ENCODE measurements at regions not wholly inside any gene's neighbourhood (a gene's known extent, or its start where the extent isn't known, plus 50 kb on each side); places are given as distances from the start of the nearest gene placed in this dataset.
"Not testable (repeated sequence)": the region's sequence is repeated elsewhere in the genome, so short reads cannot be mapped to it uniquely, and the experiment has no call there.

DNA sequence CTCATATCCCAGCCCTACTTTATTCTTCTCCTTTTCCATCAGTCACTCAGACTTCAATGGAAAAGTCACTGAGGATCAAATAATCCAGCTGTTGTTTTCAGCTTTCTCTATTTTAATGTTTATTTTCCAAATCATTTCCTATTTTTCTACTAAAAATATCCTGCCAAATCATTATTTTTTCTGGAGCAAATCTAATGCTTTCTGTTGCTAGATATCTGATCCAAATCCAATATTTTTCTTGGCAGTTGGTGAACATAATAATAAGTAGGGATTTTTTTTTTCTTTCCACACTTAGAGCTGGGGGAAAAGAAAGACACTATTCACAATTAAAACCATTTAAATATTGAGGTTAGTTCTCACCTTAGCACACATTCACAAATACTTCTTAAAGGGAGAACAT, 656.1 kb downstream of the DACH1 start:
- no peak for DNase-seq

DNA sequence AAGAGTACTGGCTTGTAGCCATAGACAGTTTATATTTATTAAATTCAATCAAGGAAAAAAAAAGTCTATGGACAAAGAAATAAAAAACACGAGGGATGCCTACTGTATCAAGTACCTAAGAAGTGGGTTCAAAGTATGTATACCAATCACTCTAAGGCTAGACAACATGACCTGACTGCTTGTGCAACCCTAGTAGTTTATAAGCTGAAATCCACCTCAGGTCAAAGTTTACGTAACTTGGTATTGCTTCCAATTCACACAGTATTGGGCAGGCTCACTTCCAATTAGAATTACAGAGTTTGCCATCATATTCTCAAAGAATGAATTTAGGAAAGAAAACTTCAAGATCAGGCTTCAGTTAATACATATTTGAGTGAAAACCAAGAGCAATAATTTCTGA, 657.8 kb downstream of the DACH1 start:
- no peak for DNase-seq

DNA sequence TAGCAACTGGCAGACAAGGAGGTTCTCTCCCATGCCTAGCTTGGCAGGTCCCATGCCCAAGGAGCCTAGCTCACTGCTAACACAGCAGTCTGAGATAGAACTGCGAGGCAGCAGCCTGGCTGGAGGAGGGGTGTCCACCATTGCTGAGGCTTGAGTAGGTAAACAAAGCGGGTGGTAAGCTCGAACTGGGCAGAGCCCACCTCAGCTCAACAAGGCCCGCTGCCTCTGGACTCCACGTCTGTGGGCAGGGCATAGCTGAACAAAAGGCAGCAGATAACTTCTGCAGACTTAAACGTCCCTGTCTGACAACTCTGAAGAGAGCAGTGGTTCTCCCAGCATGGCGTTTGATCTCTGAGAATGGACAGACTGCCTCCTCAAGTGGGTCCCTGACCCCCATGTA, 682.4 kb downstream of the DACH1 start:
- not testable (repeated sequence) for DNase-seq

DNA sequence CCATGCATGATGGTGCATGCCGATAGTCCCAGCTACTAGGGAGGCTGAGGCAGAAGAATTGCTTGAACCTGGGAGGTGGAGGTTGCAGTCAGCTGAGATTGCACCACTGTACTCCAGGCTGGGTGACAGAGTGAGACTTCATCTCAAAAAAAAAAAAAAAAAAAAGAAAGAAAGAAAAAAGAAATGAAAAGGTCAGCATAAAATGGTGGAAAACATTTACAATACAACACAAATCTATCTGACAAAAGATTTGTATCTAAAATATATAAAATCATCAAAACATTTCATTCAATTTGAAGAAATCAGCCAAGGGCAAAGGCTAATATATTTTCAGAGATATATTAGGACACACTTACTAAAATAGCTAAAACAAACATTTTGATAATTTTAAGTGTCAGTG, 683.7 kb downstream of the DACH1 start:
- not testable (repeated sequence) for DNase-seq

DNA sequence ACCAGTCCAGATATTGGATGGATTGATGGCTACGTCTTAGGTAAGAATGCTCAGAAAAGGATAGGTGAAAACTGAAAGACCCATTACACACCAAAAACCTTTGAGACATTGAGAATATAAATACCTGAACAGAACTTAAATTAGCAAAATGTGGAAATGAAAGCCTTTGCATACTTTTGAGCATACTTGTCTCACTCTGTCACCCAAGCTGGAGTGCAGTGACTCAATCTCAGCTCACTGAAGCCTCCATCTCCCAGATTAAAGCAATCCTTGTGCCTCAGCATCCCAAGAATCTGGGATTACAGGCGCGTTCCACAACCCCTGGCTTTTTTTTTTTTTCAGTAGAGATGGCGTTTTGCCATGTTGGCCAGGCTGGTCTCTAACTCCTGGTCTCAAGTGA, 695.3 kb downstream of the DACH1 start:
- no peak for DNase-seq

DNA sequence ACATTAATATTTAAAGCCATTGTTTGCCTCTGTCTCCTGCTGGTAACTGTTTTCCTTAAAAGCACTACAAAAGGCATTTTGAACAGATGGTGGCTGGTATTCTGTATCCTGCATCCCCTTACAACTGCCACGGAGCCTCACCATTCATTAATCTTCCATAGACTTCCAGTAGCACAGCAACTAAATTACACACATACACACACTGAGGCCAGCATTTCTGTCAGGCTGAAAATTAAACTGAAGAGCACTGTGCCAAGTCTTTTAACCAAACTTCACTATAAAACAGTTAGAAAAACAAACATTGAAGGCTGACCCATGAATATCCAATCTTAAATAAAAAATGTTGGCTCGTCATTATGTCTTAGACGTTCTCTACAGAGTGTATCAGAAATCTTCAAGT, 697.8 kb downstream of the DACH1 start:
- peak; percentile 22 for DNase-seq

DNA sequence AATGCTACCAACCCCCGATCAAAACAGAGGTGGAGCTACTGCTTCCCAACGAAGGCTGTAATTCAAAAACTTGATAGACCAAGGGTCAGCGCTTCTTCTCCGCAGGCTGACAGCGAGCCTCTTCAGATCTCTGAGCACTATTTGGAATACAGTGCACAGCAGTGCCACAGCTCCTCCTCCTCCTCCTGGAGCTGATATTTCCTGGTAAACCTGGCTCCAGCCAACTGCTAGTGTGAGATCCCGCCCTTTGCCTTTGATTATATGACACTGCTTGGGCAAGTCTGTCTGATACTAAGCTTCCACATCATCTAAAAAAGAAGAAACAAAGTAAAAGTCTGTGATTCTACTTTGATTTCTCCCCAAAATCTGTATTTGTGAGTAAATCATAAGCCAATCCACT, 710.5 kb downstream of the DACH1 start:
- DNase-seq, result peak; percentile 6

DNA sequence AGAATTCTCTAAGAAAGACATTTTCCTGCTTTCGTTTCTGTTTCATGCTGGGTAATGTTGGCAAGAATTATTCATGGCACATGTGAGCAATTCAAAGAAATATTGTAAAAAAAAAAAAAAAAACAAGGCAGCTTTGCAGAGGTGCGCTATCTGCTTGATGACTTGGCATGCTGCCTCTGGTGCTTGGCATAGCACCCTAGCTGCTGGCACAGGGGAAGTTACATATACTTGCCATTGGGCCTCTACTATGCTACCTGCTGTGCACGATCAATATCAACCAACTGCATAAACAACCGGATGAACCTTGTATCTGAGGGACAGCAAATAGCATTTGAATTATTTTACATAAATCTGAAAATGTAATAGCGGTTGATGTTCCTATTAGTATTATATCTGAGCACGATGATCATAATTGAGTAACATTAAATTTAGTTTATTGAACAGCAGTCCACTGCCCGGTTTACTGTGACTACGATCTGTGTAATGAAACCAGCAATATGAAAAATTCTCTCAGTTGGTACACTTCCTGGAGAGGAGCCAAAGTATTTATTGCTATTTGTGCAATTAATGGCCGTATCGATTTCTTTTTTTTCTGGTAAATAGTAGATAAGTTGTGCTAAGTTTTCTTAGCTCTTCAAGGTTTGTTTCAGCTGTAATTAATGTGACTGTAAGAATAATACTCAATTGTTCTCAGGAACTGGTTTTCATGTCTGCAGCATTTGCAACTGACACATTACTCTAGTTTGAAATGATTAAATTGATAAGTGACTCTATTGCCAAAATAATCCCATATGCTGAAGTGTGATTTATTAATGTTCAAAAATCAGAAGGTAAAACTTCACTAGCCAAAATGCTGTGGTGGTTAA, 717.3 kb downstream of the DACH1 start:
- DNase-seq, result peak; percentile 79

DNA sequence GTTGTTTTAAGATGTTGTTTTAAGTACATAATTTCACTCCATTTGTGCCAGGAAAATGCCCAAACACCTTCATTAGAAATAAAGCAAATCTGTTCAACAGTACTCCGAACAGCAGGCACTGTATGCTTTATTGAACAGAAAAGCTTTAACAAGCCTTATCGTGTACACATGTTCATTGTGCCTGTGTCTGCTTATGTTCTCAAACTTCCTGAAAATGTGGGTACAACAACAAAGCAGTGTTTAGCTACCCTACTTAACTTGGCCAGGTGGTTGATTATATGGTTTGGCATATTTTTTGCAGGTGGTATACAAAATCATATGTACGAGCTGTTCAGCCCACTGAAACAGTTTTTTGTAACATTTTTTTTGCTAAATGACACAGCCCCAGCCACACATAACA, 718.0 kb downstream of the DACH1 start:
- DNase-seq, result peak; percentile 65

DNA sequence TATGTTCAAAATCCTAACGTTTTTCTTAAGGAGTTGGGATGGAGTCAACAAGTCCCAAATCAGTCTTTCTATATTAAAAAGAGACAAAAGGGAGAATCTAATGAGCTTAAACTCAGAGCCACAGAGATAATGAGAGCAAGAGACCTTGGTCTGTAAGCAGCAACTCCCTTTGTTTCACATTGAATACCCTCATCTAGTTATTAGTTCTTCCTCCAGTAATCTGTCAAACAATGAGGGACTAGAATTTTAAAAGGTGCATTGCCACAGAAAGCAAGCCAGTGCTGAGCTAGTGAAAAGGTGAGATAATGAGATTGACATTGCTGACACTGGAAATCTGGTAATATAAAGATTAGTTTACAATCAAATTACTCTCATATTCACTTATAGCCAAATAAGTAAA, 718.6 kb downstream of the DACH1 start:
- no peak for DNase-seq

DNA sequence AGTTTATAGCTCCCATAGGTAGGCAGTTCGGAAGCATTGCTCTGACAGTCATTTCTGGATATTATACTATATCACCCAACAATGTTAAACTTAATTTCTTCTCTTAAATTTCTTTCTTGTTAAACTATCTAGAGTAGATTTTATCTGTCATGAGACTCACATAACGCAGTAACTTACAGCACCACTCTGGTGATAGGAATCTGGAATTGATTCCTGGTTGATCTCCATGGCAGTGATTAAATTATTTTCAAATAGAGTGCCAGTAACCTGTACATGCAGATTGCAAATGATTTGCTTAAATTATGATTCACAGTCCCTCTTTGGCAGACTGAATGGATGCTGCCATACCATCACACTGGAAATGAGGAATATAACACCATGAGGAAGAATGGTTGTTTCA, 722.1 kb downstream of the DACH1 start:
- DNase-seq, result no peak

DNA sequence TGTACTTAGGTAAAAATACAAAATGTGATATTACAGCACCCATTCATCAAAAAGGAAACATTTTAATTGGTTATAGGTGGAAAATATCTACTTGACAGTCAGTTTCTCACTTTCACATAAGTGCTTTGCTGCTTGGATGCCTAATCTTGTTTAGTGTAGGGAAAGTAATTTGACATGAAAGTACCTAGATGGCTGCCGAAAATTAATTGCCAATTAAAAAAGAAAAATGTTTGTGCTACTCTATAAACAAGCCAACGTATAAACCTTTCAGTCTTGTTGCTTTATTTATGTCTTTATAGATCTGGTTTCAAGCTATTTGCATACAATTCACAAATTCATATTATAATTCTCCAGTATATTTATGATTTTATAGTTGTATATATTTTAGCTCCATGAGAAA, 729.9 kb downstream of the DACH1 start:
- DNase-seq, result no peak

DNA sequence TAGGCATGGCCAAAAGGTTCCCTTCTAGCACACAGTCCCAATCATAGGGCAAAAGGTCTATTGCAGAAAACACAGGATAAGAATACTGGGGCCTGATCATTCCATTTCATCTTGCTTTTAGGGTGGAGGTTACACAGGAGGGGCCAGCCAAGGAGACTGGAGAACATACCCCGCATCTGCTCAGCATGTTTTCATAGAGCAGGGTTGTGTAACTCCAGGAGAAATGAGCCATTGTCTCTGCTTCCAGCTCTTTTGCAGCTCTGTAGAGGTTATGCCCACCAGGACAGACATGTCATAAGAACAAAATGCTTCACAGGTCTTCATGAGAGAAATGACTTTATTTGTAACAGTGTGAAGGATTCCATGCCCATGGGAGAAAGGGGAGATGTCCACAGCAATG, 742.8 kb downstream of the DACH1 start:
- DNase-seq, result no peak

DNA sequence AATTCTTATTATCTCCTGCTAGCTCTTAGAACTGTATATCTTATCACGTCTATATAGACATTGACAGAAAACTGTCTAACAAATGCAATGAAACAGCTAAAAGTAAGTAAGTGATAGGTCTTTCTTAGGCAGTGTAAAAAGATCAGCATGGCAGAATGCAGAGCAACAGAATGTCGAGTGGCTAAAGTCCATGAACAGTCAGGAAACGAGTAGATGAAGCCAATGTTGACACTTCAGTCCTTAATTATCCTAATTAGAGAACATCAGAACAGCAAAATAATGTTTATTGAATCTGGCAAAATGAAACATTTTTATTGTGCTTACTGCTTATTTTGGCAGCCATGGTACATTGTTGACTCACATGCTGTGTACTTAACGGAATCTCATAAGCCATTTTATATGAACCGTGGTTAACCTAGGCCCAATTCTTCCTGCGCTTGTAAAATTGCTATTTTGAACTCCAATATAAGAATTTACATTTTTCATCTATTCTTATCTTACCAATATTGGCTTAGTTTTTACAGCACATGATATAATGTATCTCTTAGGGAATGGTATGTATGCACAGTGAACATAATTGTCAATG, 748.1 kb downstream of the DACH1 start:
- DNase-seq, result no peak

DNA sequence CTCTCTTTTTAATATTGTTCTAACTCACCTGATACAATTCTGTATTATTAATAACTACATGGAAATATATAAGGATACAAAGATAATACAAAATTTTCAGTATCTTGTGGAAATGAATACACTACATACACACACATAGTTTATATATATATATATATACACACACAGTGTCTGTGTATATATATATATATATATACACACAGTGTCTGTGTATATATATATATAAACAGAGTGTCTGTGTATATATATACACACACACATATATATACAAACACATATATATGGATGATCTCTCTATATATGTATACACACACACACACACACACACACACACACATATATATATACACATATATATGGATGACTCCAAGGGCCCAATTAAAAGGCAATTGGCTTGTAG, 749.1 kb downstream of the DACH1 start:
- DNase-seq, result no peak

DNA sequence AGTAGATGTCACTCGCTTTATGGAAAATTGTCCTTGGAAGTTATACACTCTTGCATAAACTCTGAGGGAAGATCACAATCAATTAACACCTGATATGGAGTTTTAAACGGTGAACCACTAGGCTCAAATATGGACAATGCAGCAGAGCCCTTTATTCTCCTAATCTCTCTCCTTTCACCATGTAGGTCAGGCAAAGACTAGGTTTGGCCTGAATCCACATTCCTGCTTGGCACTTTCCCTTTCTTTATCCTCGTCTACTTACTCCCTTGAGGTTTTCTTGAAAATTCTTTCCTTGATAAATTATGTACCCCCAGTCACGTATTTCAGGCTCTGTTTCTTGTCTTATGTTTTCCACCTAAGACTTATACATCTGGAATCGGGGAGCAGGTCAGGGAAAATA, 751.7 kb downstream of the DACH1 start:
- no peak for DNase-seq

DNA sequence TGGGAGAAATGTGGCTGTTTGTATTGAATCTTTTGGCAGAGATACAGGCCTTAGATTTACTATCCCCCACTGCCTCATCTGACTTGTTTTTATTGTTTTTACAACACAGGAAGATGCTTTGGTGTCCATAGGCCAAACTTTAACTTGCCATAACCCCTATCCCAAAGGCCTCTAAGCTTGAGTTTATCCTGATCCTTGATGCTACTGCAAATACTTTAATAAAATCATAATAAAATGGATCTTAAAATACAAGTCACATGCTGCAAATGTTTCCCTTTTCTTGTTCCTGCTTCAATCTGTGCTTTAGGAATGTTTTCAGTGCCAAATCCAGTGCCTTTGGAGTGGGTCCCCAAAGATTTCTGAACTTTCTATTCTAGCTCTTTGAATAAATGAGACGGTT, 770.6 kb downstream of the DACH1 start:
- DNase-seq, result no peak

DNA sequence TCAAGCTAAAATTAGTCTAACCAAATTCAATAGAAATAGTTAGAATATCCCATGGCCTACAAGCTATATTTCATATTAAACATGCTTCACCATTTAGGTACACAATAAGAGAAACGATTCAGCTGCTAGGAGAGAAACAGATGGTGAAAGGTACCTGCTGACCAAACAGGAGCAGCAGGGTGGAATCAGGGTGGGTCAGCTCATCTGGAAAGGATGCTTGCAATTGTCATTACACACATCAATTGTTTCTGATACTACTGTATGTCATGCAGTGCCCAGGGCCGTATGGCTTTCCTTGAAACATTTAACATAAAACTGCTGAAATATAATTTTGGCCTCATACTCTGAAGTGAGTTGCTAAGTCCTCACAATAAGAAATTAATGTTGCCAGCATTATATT, 776.0 kb downstream of the DACH1 start:
- no peak for DNase-seq

DNA sequence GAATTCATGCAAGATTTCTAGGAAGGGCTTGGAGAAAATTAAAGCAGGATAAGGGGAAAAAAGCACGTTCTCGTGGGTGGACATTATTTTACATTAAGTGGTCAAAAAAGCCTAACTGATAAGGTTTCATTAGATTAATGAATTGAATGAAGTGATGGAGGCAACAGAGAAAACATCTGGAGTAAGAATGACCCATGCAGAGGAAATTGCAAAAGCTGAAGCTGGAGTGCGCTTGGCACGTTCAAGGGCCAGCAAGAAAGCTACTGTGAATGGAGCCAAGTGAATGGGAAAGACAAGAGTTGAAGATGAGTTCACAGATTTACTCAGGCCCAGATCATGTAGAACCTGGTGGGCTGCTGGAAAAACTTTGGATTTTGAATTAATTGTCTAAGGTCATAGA, 777.9 kb downstream of the DACH1 start:
- DNase-seq, result no peak

DNA sequence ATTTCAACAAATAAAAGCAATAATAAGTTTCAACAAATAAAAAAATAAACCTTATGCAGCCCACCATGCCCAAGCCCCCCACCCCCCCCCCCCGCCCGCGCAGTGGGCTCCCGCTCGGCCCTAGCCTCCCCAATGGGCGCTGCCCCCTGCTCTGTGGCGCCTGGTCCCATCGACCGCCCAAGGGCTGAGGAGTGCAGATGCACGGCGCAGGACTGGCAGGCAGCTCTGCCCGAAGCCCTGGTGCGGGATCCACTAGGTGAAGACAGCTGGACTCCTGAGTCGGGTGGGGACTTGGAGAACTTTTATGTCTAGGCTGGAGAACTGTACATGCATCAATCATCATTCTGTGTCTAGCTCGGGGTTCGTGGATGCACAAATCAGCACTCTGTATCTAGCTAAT, 779.6 kb downstream of the DACH1 start:
- no peak for DNase-seq

DNA sequence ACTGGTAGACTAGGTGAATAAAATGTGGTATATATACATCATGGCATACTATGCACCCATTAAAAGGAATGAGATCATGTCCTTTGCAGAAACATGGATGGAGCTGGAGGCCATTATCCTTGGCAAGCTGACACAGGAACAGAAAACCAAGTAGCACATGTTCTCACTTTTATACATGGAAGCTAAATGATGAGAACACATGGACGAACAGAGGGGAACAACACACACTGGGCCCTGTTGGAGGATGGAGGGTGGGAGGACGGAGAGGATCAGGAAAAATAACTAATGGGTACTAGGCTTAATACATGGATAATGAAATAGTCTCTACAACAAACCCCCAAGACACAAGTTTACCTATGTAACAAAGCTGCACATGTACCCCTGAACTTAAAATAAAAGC, 780.0 kb downstream of the DACH1 start:
- no peak for DNase-seq

DNA sequence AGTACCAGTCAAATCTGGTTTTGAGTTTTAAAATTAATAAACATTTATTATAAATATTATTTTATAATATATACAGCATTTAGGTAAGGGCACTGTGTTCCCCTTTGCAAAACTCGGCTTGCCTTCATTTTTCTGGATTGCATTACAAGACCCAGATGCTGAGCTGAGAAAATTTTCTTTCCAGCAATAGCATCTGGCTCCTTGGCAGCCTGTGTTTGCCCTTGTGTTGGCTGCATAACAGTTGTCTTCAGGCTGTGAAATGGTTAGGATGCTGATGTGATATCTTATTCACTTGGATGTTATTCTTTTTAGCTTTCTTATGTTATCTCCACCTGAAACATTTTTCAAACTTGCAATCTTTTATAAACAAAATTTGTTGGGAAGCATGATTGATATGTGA, 784.4 kb downstream of the DACH1 start:
- no peak for DNase-seq

DNA sequence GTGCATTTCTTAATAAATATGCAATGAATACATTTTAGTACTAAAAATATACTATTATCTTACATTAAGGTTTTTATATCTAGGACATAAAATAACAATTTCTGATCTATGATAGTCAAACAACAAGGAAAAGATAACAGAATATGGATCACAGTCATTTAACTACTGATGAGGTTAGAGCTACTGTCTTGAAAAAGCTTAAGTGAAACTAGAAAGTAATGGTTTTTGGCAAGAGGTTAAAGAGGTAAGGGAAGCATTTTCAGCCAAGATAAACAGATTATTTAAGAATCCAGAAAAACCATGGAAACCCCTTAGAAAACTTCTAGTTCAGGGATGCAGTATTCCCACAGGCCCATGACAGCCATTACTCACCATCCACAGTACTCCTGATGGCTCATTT, 787.4 kb downstream of the DACH1 start:
- DNase-seq, result no peak

DNA sequence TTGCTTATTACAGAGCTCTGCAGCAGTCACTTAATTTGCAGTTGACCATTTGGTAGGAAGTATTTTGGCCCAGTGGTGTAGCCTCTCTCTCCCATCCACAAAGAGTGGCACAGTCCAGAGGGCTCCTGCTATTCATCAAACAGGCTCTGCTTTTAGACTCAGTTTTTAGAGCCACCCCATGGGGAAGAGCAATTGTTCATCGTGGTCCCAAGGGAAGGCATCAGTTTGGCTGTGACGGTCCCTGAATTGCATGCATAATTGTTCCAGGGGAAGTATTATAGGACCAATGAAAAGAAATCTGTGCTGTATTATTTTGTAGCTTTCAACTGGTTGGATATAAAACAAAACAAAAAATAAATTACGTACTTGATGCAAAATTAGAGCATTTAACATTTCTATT, 799.0 kb downstream of the DACH1 start:
- no peak for DNase-seq

Data from DMS153 (cell line).